ENCODE measurements at regions not wholly inside any gene's neighbourhood (a gene's known extent, or its start where the extent isn't known, plus 50 kb on each side); places are given as distances from the start of the nearest gene placed in this dataset.

DNA sequence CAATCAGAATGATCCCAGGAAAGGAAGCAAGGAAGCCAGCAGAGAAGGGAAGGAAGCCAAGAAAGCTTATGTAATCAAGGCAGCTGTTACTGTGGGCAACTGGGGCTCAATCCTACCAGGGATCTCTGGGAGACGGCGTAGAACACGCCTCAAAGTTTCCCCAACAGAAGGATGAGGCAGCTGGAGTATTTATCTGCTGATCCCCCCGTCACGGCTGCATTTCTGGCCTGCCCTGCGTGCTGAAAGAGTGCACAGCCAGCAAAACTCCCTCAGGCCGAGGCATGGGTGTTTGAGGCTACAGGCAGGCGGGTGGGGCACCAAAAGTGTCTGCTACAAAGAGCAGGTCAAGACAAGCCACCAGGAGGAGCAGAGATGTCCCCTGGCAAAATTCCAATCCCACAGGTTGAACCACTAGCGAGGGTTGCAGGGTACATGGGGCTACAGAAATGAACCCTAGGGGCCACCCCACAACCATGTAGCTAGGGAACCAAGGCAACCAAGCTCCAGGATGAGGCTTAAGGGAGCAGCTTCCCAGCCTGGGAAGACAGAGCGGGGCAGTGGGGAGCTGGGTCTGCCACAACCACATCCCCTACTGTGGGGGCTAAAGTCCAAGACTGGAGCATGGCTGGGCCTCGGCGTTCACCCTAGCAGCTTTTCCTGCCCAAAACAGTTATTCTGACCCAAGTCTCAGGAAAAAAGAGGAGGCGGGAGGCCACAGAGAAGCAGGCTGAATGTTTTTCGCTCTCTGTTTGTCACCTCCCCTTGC is 113.4 kb downstream of the BCOR start:
- no peaks in the 10 kb centered on the region for H3K36me3 ChIP-seq
- intact Hi-C loops (cut with DNase I) = no loop called here
- H3K27me3 ChIP-seq = no peaks in the 10 kb centered on the region
- H3K4me3 ChIP-seq = no peak overlapping the region
- DNase-seq = peak; percentile 47 to 65 (median 55)
- WGBS, 3 donors = 54 to 62% (median 55%) methylated on average over 14 of the region's 14 CpGs
- no peak for TF ChIP-seq EP300 (IDR thresholded peaks at IDR 0.05)
- peaks cover 2% of the 10 kb centered on the region for H3K4me1 ChIP-seq (ENCODE audit: insufficient read depth)
- H3K27ac ChIP-seq = peak overlapping the region in 1 of 2 donors; percentile 39
- H3K9me3 ChIP-seq = no peaks in the 10 kb centered on the region

DNA sequence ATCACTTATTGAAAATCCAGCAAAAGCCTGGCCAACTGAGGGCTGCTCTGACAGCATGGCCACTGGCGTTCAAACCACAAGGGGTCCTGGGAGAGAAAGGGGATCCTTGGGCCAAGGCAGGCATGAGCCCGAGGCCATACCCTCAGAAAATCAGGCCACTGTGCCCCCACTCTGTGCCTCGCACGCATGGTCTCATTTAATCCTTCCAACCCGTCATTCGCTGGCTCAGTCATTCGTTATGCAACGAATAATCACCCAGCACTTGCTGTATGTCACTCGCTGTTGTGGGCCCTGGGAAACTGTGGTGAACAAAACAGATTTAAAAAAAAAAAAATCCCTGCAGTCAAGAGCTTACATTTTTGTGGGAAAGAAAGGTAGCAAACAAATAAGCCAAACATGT is 112.7 kb downstream of the BCOR start:
- Histone ChIP-seq H3K4me1 (ENCODE audit: insufficient read depth) (peaks cover 2% of the 10 kb centered on the region), H3K27me3 (no peaks in the 10 kb centered on the region), H3K27ac (no peak overlapping the region), H3K36me3 (no peaks in the 10 kb centered on the region), H3K9me3 (no peaks in the 10 kb centered on the region), H3K4me3 (no peak overlapping the region)
- intact Hi-C loops (cut with DNase I) = no loop called here
- no peak for TF ChIP-seq POLR2A (IDR thresholded peaks at IDR 0.05)
- TF ChIP-seq, protein P1, sequence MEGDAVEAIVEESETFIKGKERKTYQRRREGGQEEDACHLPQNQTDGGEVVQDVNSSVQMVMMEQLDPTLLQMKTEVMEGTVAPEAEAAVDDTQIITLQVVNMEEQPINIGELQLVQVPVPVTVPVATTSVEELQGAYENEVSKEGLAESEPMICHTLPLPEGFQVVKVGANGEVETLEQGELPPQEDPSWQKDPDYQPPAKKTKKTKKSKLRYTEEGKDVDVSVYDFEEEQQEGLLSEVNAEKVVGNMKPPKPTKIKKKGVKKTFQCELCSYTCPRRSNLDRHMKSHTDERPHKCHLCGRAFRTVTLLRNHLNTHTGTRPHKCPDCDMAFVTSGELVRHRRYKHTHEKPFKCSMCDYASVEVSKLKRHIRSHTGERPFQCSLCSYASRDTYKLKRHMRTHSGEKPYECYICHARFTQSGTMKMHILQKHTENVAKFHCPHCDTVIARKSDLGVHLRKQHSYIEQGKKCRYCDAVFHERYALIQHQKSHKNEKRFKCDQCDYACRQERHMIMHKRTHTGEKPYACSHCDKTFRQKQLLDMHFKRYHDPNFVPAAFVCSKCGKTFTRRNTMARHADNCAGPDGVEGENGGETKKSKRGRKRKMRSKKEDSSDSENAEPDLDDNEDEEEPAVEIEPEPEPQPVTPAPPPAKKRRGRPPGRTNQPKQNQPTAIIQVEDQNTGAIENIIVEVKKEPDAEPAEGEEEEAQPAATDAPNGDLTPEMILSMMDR (IDR thresholded peaks at IDR 0.05) = no peak
- TF ChIP-seq EP300 (IDR thresholded peaks at IDR 0.05) = no peak
- DNase-seq = no peak
- WGBS, 3 donors = 76 to 81% (median 79%) methylated on average over 9 of the region's 9 CpGs

DNA sequence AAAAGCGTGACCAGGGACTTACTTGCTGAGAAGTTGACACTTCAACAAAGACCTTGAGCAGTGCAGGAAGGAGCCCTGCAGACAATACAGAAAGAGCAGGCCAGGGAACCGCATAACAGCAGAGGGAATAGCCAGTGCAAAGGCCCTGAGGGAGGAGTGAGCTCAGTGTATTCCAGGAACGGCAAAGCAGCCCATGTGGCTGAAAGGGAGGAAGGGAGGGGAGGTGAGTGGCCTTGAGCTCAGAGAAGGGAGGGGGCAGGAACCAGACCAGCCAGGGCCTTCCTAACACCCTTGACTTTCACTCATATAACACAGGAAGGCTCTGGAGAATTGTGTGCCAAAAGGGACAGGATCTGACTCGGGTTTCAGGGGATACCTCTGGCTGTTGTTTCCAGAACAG is 112.2 kb downstream of the BCOR start:
- Histone ChIP-seq H3K4me1 (ENCODE audit: insufficient read depth) (peaks cover 2% of the 10 kb centered on the region), H3K27ac (no peak overlapping the region), H3K36me3 (no peaks in the 10 kb centered on the region), H3K4me3 (no peak overlapping the region), H3K27me3 (no peaks in the 10 kb centered on the region), H3K9me3 (no peaks in the 10 kb centered on the region)
- DNase-seq = no peak
- TF ChIP-seq EP300 (IDR thresholded peaks at IDR 0.05) (no peak), POLR2A (IDR thresholded peaks at IDR 0.05) (no peak)
- TF ChIP-seq, protein P1 (IDR thresholded peaks at IDR 0.05) = no peak
- intact Hi-C loops (cut with DNase I) = no loop called here
- 49 to 58% (median 53%) methylated on average over 4 of the region's 4 CpGs for WGBS, 3 donors

DNA sequence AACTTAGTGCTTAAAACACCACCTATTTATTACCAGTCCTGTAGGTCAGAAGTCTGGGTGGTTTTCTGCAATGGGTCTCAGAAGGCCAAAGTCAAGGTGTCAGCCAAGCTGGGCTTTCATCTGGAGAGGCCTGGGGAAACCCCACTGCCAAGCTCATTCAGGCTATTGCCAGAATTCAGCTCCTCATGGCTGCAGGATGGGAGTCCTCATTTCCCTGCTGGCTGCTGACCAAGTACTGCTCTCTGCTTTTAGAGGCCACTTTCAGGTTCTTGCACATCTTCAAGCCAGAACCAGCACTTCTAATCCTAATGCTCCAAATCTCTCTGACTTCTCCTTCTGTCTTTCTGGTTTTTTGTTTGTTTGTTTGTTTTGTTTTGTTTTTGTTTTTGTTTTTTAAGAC is 109.3 kb downstream of the BCOR start:
- peaks cover 2% of the 10 kb centered on the region for H3K4me1 ChIP-seq (ENCODE audit: insufficient read depth)
- TF ChIP-seq, protein P1 (IDR thresholded peaks at IDR 0.05) = no peak
- no peak for TF ChIP-seq POLR2A (IDR thresholded peaks at IDR 0.05)
- TF ChIP-seq EP300 (IDR thresholded peaks at IDR 0.05) = no peak
- H3K36me3 ChIP-seq = no peaks in the 10 kb centered on the region
- intact Hi-C loops (cut with DNase I) = no loop called here
- H3K27me3 ChIP-seq = no peaks in the 10 kb centered on the region
- H3K27ac ChIP-seq = no peak overlapping the region
- H3K4me3 ChIP-seq = no peak overlapping the region
- H3K9me3 ChIP-seq = no peaks in the 10 kb centered on the region
- no peak for DNase-seq

DNA sequence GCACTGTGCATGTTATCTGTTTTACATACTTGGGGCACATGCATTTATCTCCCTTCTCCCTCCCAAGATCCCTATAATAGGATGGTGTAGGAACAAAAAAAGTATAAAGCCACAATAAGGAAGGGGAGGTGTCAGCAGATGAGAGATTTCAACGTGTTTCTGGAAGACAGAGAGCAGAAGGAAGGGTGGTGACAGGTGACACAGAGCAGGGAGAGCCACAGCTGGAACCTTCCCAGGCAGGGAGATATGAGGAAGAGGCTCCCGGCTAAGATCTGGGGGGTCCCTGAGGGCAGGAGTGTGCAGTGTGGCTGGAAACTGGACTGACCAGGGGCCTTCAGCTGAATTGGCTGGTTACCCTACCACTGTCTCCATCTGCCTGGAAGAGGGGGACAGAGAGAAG is 107.4 kb downstream of the BCOR start:
- Histone ChIP-seq H3K27me3 (no peaks in the 10 kb centered on the region), H3K36me3 (no peaks in the 10 kb centered on the region), H3K27ac (no peak overlapping the region), H3K4me3 (no peak overlapping the region), H3K4me1 (ENCODE audit: insufficient read depth) (peaks cover 2% of the 10 kb centered on the region), H3K9me3 (no peaks in the 10 kb centered on the region)
- DNase-seq = no peak
- 42 to 58% (median 42%) methylated on average over 2 of the region's 2 CpGs for WGBS, 3 donors
- intact Hi-C loops (cut with DNase I) = loop anchor here in 1 of 4 donors (5.0 kb wide), 1 partner anchor 63 kb away; no protein-coding TSS in a partner anchor
- TF ChIP-seq POLR2A (IDR thresholded peaks at IDR 0.05) (no peak), EP300 (IDR thresholded peaks at IDR 0.05) (no peak)
- TF ChIP-seq, protein P1 (IDR thresholded peaks at IDR 0.05) = no peak

All from ovary (tissue), 7 donors.